ENCODE measurements at regions not wholly inside any gene's neighbourhood (a gene's known extent, or its start where the extent isn't known, plus 50 kb on each side); places are given as distances from the start of the nearest gene placed in this dataset.

DNA sequence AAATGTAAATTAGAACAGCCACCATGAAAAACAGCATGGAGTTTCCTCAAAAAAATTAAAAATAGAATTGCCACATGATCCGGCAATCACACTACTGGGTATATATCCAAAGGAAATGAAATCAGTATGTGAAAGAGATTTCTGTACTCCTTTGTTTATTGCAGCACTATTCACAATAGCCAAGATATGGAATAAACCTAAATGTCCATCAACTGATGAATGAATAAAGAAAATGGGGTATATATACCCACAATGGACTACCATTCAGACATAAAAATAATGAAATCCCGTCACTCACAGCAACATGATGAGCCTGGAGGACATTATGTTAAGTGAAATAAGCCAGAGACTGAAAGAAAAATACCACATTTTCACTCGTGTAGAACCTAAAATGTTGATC lies 296.9 kb downstream of the RAP2B start:
- TF ChIP-seq, protein P1, sequence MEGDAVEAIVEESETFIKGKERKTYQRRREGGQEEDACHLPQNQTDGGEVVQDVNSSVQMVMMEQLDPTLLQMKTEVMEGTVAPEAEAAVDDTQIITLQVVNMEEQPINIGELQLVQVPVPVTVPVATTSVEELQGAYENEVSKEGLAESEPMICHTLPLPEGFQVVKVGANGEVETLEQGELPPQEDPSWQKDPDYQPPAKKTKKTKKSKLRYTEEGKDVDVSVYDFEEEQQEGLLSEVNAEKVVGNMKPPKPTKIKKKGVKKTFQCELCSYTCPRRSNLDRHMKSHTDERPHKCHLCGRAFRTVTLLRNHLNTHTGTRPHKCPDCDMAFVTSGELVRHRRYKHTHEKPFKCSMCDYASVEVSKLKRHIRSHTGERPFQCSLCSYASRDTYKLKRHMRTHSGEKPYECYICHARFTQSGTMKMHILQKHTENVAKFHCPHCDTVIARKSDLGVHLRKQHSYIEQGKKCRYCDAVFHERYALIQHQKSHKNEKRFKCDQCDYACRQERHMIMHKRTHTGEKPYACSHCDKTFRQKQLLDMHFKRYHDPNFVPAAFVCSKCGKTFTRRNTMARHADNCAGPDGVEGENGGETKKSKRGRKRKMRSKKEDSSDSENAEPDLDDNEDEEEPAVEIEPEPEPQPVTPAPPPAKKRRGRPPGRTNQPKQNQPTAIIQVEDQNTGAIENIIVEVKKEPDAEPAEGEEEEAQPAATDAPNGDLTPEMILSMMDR (IDR thresholded peaks at IDR 0.05; ENCODE audit: low read depth, low read length), result no peak
- H3K4me3 ChIP-seq (ENCODE audit: low read depth, low read length), result no peak overlapping the region

DNA sequence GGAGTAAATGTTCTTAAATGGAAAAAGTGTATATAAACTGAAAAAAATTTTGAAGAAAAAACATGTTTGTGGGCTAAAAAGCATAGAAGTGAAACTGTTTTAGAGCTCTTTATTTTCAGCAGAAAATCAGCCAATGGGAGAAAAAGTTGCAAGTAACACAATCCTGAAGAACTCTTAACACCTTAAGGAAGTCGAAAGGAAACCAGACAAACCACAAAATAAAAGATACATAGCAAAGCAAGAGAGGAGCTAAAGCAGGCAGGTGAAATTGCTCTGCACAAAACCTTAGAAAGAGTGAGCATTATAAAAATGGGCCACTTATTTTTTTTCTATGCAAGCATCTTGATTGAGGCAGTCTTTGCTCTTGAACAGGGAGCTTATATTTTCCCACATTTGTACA lies 300.5 kb downstream of the RAP2B start:
- TF ChIP-seq, protein P1 (IDR thresholded peaks at IDR 0.05; ENCODE audit: low read depth, low read length), result no peak
- no peak overlapping the region for H3K4me3 ChIP-seq (ENCODE audit: low read depth, low read length)

DNA sequence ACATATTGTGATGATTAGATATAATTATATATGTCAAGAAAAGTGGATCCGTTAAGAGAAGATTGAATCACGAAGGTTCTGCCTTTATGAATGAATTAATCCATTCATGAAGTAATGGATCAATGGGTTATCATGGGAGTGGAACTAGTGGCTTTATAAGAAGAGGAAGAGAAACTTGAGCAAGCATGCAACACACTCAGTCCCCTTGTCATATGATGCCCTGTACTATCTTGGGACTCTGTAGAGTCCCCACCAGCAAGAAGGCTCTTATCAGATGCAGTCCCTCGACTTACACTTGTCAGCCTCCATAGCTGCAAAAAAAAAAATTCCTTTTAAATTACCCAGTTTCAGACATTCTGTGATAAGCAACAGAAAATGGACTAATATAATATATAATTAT lies 301.9 kb downstream of the RAP2B start:
- H3K4me3 ChIP-seq (ENCODE audit: low read depth, low read length), result no peak overlapping the region
- TF ChIP-seq, protein P1 (IDR thresholded peaks at IDR 0.05; ENCODE audit: low read depth, low read length), result no peak

DNA sequence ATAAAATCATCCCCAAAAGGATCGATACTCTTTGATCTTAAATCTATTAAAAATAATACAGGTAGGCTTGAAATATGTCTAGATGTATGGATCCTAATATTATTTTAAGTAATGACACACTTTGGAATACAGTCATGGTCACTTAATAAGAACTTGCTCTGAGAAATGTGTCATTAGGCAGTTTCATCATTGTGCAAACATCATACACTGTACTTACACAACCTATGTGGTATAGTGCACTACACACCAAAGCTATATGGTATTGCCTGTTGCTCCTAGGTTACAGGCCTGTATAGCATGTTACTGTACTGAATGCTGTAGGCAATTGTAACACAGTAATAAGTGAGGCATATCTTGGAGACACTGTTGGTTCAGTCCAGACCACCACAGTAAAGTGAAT lies 307.1 kb downstream of the RAP2B start:
- H3K4me3 ChIP-seq (ENCODE audit: low read depth, low read length), result no peak overlapping the region
- TF ChIP-seq, protein P1 (IDR thresholded peaks at IDR 0.05; ENCODE audit: low read depth, low read length), result no peak

DNA sequence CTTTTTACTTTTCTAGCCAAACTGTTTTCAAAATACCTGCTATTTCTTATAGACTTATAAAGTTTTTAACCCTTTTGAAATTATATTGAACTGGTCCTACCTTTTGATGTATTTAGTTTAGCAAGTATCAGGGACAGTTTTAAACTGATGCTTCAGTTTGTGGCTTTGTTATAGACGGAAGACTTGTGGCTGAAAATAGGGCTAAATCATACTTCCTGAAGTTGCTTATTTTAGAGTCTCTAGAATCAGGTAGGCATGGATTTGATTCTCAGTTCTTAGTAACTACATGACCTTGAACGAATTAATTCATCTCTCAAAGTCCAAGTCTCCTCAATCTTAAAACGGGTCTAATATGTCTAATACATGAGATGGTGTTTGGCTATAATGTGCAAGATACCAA lies 322.8 kb downstream of the RAP2B start:
- H3K4me3 ChIP-seq (ENCODE audit: low read depth, low read length), result no peak overlapping the region
- TF ChIP-seq, protein P1 (IDR thresholded peaks at IDR 0.05; ENCODE audit: low read depth, low read length), result no peak

DNA sequence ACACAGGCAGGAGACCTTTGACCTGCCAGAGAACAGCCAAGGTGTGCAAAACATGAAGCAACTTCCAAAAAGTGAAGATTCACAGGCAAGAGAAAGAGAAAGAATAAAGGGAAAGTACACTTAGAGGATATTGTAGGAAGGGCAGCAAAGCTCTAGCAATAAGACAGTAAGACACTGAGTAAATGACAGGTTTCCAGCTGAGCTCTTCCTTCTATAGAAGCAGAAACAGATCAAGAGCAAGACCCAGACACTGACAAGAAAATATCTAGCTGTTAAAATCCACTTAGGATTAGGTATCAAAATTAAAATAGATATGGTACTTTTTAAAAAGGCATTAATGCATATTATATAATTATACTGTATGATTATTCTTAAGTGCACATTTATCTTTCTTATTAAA lies 333.4 kb downstream of the RAP2B start:
- no peak overlapping the region for H3K4me3 ChIP-seq (ENCODE audit: low read depth, low read length)
- TF ChIP-seq, protein P1 (IDR thresholded peaks at IDR 0.05; ENCODE audit: low read depth, low read length), result no peak

DNA sequence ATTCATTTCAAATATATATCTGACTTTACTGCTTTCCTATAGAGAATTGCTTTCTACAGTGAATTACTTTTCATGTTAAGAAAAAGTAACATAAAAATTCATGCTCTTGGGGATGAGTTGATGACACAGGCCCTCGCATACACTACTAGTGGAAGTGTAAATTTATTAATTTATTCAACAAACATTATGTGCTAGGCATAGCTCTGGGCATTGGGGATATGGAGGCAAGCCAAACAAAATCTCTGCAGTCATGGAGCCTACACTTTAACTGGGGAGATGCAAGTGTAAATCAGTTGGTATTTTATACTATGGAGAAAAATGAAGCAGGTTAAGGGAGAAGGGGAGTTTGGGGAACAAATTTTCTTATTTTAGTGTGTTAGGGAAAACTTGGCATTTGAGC lies 340.7 kb downstream of the RAP2B start:
- H3K4me3 ChIP-seq (ENCODE audit: low read depth, low read length), result no peak overlapping the region
- TF ChIP-seq, protein P1 (IDR thresholded peaks at IDR 0.05; ENCODE audit: low read depth, low read length), result no peak
